ENCODE measurements at regions not wholly inside any gene's neighbourhood (a gene's known extent, or its start where the extent isn't known, plus 50 kb on each side); places are given as distances from the start of the nearest gene placed in this dataset.
"Not testable (repeated sequence)": the region's sequence is repeated elsewhere in the genome, so short reads cannot be mapped to it uniquely, and the experiment has no call there.

GRCh38 chr7:16249204-16249603 is 172.1 kb downstream of the CRPPA start:
- not testable (repeated sequence) for H3K27ac Mint-ChIP-seq; ATAC-seq; DNase-seq (ENCODE audit: low spot score); H3K4me3 Mint-ChIP-seq; H3K4me1 Mint-ChIP-seq (ENCODE audit: low read depth in 2 of 2); H3K27me3 Mint-ChIP-seq
- peaks cover 13% of the 10 kb centered on the region for H3K9me3 Mint-ChIP-seq
- H3K36me3 Mint-ChIP-seq: peaks cover 14% of the 10 kb centered on the region

DNA sequence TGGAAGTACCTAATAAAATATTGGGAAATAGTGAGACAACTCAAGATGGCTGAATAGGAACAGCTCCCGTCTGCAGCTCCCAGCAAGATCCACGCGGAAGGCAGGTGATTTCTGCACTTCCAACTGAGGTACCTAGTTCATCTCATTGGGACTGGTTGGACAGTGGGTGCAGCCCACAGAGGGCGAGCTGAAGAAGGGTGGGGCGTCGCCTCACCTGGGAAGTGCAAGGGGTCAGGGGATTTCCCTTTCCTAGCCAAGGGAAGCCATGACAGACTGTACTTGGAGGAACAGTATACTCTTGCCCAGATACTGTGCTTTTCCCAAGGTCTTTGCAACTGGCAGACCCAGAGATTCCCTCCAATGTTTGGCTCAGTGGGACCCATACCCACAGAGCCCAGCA is 172.8 kb downstream of the CRPPA start:
- not testable (repeated sequence) for H3K27ac Mint-ChIP-seq; ATAC-seq; H3K27me3 Mint-ChIP-seq; H3K4me1 Mint-ChIP-seq (ENCODE audit: low read depth in 2 of 2); DNase-seq (ENCODE audit: low spot score); H3K4me3 Mint-ChIP-seq
- peaks cover 13% of the 10 kb centered on the region for H3K9me3 Mint-ChIP-seq
- H3K36me3 Mint-ChIP-seq: peaks cover 14% of the 10 kb centered on the region

GRCh38 chr7:16244469-16244868 is 176.9 kb downstream of the CRPPA start:
- DNase-seq (ENCODE audit: low spot score): no peak
- no peak for ATAC-seq
- H3K9me3 Mint-ChIP-seq: no peaks in the 10 kb centered on the region
- H3K27me3 Mint-ChIP-seq: no peaks in the 10 kb centered on the region
- peaks cover under 1% of the 10 kb centered on the region for H3K36me3 Mint-ChIP-seq
- no peak overlapping the region for H3K27ac Mint-ChIP-seq
- H3K4me1 Mint-ChIP-seq (ENCODE audit: low read depth in 2 of 2): peaks cover 0 to 3% of the 10 kb centered on the region in 2 donors
- no peak overlapping the region for H3K4me3 Mint-ChIP-seq

- no peaks in the 10 kb centered on the region for H3K27me3 Mint-ChIP-seq
- no peaks in the 10 kb centered on the region for H3K36me3 Mint-ChIP-seq
- H3K27ac Mint-ChIP-seq: no peak overlapping the region
- H3K4me1 Mint-ChIP-seq (ENCODE audit: low read depth in 2 of 2): peaks cover 0 to 3% of the 10 kb centered on the region in 2 donors
- DNase-seq (ENCODE audit: low spot score): no peak
- no peak overlapping the region for H3K4me3 Mint-ChIP-seq
- H3K9me3 Mint-ChIP-seq: no peaks in the 10 kb centered on the region
- no peak for ATAC-seq
Measured at GRCh38 chr7:16242920-16243319, 178.4 kb downstream of the CRPPA start.

GRCh38 chr7:16241017-16241416 is 180.3 kb downstream of the CRPPA start:
- ATAC-seq (no peak), DNase-seq (ENCODE audit: low spot score) (no peak)
- H3K4me3 Mint-ChIP-seq: no peak overlapping the region
- no peaks in the 10 kb centered on the region for H3K4me1 Mint-ChIP-seq (ENCODE audit: low read depth in 2 of 2)
- H3K36me3 Mint-ChIP-seq: no peaks in the 10 kb centered on the region
- no peaks in the 10 kb centered on the region for H3K9me3 Mint-ChIP-seq
- no peaks in the 10 kb centered on the region for H3K27me3 Mint-ChIP-seq
- no peak overlapping the region for H3K27ac Mint-ChIP-seq

DNA sequence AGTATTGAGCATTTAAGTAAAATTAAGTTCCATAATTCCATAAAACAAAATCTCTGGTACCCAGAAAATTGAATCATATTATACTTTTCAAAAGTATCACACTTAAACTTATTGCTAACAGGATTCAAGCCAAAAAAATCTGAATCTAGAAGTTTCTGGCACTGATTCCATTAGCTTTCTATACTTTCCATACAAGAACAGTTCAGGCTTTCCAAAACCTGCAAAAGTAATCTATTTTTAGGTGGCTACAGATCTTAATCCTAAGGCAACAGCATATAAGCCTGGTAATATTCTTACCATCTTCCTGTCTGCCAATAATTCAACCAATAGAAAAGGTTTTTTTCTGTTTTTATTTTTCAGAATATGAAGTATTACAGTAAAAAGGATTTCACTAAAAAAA is 185.0 kb downstream of the CRPPA start:
- Mint-ChIP-seq H3K36me3 (no peaks in the 10 kb centered on the region), H3K4me1 (ENCODE audit: low read depth in 2 of 2) (no peaks in the 10 kb centered on the region), H3K27ac (no peak overlapping the region), H3K4me3 (no peak overlapping the region), H3K9me3 (peaks cover 3% of the 10 kb centered on the region), H3K27me3 (no peaks in the 10 kb centered on the region)
- ATAC-seq: no peak
- no peak for DNase-seq (ENCODE audit: low spot score)

- Mint-ChIP-seq H3K4me1 (ENCODE audit: low read depth in 2 of 2) (no peaks in the 10 kb centered on the region), H3K27ac (no peak overlapping the region), H3K4me3 (no peak overlapping the region), H3K36me3 (peaks cover 4% of the 10 kb centered on the region), H3K27me3 (no peaks in the 10 kb centered on the region), H3K9me3 (peaks cover 6% of the 10 kb centered on the region)
- DNase-seq (ENCODE audit: low spot score) (no peak), ATAC-seq (no peak)
Measured at GRCh38 chr7:16235147-16236114, 185.9 kb downstream of the CRPPA start.

DNA sequence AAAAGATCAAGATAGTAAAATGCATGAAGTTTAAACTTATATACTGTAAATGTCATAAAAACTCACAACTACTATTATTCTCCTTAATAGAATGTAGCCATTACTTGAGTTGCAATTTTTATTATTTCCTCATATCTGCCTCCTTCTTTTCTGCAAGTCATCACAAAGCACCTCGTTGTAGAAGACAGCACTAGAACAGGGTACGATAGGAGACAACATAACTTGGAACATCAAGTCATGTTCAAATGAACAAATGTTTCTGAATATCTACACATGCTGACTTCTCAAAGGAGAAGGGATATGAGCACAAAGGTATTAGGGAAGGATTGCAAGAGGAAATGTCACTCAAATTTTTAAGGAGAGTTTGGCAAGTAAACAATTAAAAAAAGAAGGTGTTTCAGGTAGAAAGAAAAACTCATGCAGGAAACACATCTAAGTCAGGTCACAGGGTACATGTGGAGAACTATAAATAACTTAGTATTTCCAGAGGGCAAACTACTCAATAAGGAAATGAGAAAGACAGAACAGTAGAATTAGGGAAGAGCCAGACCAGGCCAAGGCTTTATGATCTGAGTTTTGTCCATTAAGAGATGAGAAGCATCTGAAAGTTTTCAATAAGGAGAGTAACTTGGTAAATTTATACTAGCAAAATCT is 186.7 kb downstream of the CRPPA start:
- DNase-seq (ENCODE audit: low spot score) (no peak), ATAC-seq (no peak)
- H3K27me3 Mint-ChIP-seq: no peaks in the 10 kb centered on the region
- no peak overlapping the region for H3K27ac Mint-ChIP-seq
- no peak overlapping the region for H3K4me3 Mint-ChIP-seq
- peaks cover 9% of the 10 kb centered on the region for H3K9me3 Mint-ChIP-seq
- H3K36me3 Mint-ChIP-seq: peaks cover 12% of the 10 kb centered on the region
- H3K4me1 Mint-ChIP-seq (ENCODE audit: low read depth in 2 of 2): no peaks in the 10 kb centered on the region

GRCh38 chr7:16233517-16233916 is 187.8 kb downstream of the CRPPA start:
- H3K27me3 Mint-ChIP-seq: no peaks in the 10 kb centered on the region
- peaks cover 20% of the 10 kb centered on the region for H3K36me3 Mint-ChIP-seq
- peaks cover 9% of the 10 kb centered on the region for H3K9me3 Mint-ChIP-seq
- ATAC-seq: no peak
- H3K27ac Mint-ChIP-seq: no peak overlapping the region
- no peaks in the 10 kb centered on the region for H3K4me1 Mint-ChIP-seq (ENCODE audit: low read depth in 2 of 2)
- DNase-seq (ENCODE audit: low spot score): no peak
- H3K4me3 Mint-ChIP-seq: no peak overlapping the region

DNA sequence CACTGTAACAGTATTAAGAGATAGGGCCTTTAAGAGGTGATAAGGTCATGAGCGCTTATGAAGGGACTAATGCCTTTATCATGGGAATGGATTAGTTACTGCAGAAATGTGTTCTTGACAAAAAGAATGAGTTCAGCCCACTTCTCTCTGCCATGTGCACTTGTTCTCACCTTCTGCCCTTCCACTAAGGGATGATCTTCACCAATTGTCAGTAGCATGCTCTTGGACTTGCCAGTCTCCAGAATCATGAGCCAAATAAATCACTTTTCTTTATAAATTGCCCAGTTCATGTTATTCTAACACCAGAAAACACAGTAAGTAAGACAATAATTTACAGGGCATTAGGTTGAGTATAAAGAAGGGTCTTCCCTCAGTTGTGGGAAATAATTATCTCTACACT is 189.1 kb downstream of the CRPPA start:
- no peak for ATAC-seq

GRCh38 chr7:16223963-16224707 is 197.2 kb downstream of the CRPPA start:
- H3K27ac Mint-ChIP-seq: no peak overlapping the region
- H3K9me3 Mint-ChIP-seq: peaks cover 8% of the 10 kb centered on the region
- DNase-seq (ENCODE audit: low spot score) (peak; percentile 78), ATAC-seq (peak in 1 of 2 donors; percentile 76)
- H3K27me3 Mint-ChIP-seq: no peaks in the 10 kb centered on the region
- H3K36me3 Mint-ChIP-seq: peaks cover 3% of the 10 kb centered on the region
- peak overlapping the region; percentile 63 for H3K4me3 Mint-ChIP-seq
- H3K4me1 Mint-ChIP-seq (ENCODE audit: low read depth in 2 of 2): peaks cover 6 to 16% of the 10 kb centered on the region in 2 donors

More for the DNA sequence above, 189.1 kb downstream of the CRPPA start:
- H3K4me3 Mint-ChIP-seq: no peak overlapping the region
- DNase-seq (ENCODE audit: low spot score): no peak
- no peaks in the 10 kb centered on the region for H3K27me3 Mint-ChIP-seq
- no peaks in the 10 kb centered on the region for H3K4me1 Mint-ChIP-seq (ENCODE audit: low read depth in 2 of 2)
- H3K27ac Mint-ChIP-seq: no peak overlapping the region
- peaks cover 18% of the 10 kb centered on the region for H3K9me3 Mint-ChIP-seq
- peaks cover 20% of the 10 kb centered on the region for H3K36me3 Mint-ChIP-seq

DNA sequence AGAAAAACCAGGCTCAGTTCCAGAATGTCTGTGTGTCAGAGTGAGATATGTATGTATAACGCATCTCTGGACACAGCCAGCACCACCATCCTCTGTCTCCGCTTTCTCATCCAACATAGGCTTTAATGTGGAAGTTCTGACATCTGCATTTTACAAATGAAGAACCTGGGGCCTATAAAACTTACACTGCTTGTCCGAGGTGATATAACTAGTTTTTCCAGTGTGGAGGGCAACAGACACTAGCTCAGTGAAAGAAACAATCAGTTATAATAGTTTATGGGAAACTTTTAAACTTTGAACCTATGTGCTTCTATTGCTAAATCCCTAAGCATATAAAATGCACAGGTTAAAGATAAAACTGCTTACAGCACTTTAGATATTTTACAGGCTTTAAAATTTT is 208.7 kb downstream of the CRPPA start:
- no peak overlapping the region for H3K27ac Mint-ChIP-seq
- no peaks in the 10 kb centered on the region for H3K9me3 Mint-ChIP-seq
- DNase-seq (ENCODE audit: low spot score) (no peak), ATAC-seq (no peak)
- H3K36me3 Mint-ChIP-seq: no peaks in the 10 kb centered on the region
- H3K27me3 Mint-ChIP-seq: no peaks in the 10 kb centered on the region
- H3K4me3 Mint-ChIP-seq: no peak overlapping the region
- H3K4me1 Mint-ChIP-seq (ENCODE audit: low read depth in 2 of 2): no peaks in the 10 kb centered on the region

DNA sequence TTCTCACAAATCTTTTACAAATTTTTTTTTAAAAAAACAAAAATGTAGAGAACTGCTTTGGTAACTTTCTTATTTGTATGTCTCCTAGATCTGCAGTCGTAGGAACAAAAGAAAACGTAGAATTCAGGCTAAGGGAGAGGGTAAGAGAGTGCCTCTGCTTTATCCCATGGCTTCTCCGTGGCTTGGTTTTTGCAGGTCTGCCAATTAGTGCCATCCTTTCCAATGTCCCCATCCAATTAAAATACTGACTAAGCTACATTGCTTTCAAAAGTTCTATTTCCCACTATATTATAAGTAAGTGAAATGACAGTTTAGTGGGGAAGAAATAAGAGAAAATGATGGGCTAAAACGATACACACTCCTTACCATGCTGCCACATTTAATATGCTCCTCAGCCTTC is 209.3 kb downstream of the CRPPA start:
- DNase-seq (ENCODE audit: low spot score) (no peak), ATAC-seq (no peak)
- no peaks in the 10 kb centered on the region for H3K4me1 Mint-ChIP-seq (ENCODE audit: low read depth in 2 of 2)
- no peaks in the 10 kb centered on the region for H3K27me3 Mint-ChIP-seq
- H3K4me3 Mint-ChIP-seq: no peak overlapping the region
- no peaks in the 10 kb centered on the region for H3K9me3 Mint-ChIP-seq
- H3K36me3 Mint-ChIP-seq: no peaks in the 10 kb centered on the region
- no peak overlapping the region for H3K27ac Mint-ChIP-seq
